DMS53 (cell line): ENCODE measurements at regions not wholly inside any gene's neighbourhood (a gene's known extent, or its start where the extent isn't known, plus 50 kb on each side); places are given as distances from the start of the nearest gene placed in this dataset.

Experiments used
- DNase-seq: peaks from one replicate; lab custom pipeline; 2025; lab: John Stamatoyannopoulos, UW

GRCh38 chr14:106848330-106849121, 1322.1 kb downstream of the TMEM121 start:
- DNase-seq: peak; percentile 53

DNA sequence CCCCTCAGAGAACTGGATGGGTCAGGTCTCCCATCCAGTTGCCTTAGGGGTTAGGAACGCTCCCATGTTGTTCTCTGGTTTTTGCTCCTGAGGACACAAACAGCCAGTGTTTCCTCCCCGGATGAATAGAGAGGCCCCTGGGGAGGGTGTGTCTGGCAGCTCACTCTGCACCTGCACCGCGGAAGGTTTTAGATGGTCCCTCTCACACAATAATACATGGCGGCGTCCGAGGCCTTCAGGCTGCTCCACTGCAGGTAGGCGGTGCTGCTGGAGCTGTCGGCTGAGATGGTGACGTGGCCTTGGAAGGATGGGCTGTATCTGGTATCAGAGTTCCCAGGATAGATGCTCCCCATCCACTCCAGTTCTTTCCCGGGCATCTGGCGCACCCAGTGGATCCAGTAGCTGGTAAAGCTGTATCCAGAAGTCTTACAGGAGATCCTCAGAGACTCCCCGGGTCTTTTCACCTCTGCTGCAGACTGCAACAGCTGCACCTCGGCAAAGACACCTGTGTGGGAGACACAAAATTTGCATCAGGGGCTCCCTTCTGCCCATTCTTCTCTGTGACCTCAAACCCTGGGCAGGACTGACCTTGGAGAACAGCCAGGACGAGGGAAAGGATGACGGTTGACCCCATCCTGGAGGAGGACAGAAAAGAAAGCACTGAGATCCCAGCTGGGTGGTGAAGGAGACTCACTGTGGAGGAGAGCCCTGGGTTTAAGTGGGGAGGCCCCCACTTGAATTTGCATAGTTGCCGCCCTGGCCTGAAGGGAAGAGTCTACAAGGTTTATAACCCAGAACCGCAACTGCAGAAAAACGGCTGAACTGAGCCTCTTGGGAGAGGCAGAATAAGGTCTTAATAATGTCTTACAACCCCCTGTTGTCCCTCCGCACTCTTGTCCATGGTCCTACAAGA, 1324.8 kb downstream of the TMEM121 start:
- no peak for DNase-seq

DNA sequence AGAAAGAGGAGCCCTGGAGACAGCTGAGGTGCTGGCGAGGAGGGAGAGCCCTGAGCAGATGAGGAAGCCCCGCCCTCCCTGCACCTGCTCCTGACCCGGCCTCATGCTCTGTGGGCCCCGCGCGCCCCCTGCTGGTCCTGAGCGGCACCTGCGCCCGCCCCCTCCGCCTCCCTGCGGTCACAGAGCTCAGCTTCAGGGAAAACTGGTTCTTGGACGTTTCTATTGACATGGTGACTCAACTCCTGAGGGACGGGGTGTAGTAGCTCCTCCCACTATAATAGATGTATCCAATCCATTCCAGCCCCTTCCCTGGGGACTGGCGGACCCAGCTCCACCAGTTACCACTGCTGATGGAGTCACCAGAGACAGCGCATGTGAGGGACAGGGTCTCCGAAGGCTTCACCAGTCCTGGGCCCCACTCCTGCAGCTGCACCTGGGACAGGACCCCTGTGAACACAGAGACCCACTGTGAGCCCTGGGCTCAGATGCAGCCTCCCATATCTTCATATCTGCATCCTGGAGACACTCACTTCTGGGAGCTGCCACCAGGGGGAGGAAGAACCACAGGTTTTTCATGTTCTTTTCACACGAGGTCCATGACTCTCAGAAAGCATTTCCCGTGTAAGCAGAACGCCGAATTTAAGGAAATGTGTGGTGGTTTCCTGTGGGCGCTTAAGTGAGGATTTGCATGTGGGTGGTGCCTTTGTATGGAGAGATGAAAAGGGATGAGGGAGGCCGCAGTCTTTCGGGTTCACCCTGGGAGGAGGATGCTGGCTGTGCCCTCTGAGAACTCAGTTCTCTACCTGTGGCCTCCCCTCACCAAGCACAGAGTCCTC, 1346.4 kb downstream of the TMEM121 start:
- DNase-seq: peak; percentile 97

GRCh38 chr14:106874350-106874749, 1348.0 kb downstream of the TMEM121 start:
- no peak for DNase-seq

DNA sequence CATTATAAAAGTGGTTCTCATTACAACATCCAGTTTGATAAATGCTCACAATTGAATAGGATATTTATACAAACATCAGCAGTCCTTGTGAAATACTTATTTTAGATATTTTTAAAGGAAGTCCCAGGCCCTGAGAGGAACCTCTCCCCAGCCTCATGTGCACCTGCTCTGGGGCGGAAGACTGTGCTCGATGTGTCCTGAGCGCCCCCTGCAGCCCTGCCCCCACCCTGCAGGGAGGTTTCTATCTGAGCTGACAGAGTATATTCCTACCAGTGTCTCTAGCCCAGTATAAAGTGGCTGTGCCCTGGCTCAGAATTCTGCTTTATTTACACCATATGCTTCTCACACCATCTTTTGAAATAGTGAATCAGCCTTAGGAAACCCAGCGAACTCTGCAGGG, 1349.1 kb downstream of the TMEM121 start:
- DNase-seq: peak; percentile 36

DNA sequence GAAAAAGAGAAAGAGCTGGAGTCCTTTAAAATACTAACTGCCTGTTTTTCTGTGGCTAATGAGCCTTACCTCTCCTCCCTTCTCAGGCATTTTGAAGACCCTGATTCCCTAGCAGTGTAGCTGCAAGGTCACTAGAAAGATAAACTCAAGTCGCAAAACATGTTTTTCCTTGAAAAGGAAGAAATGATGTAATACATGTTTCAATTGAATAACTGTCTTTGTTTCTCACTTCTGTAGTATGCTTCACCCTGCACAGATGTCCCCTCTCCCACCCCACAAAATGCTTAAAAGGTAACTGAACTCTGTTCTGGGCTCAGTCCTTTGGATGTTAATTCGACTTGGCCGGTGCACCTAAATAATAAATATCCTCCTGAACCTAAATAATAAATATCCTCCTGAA, 1350.3 kb downstream of the TMEM121 start:
- DNase-seq: no peak

- no peak for DNase-seq
Observed at GRCh38 chr14:106877517-106877916, 1351.1 kb downstream of the TMEM121 start.

GRCh38 chr14:106879241-106879640, 1352.9 kb downstream of the TMEM121 start:
- DNase-seq: peak; percentile 82

DNA sequence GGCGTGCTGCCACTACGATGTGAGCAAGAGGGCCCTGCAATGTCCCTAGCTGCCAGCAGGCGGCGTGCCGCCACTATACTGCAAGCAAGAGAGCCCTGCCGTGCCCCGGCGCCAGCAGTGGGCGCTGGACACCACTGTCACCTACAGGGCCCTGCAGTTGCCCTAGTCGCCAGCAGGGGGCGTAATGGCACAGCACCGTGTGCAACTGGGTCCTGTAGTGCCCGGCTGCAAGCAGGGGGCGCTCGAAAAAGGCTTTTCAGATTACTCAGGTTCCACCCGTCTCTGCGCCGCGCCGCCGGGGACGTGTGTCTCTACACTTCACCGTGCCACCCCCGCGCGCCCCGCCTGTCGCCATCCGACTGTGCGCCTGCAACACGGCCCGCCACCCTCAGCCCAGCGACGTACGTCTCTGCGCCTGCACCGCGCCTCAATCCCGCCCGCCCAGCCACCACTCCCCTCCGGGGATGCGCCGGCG, 1356.9 kb downstream of the TMEM121 start:
- DNase-seq: peak; percentile 80
